ENCODE measurements at regions not wholly inside any gene's neighbourhood (a gene's known extent, or its start where the extent isn't known, plus 50 kb on each side); places are given as distances from the start of the nearest gene placed in this dataset.

DNA sequence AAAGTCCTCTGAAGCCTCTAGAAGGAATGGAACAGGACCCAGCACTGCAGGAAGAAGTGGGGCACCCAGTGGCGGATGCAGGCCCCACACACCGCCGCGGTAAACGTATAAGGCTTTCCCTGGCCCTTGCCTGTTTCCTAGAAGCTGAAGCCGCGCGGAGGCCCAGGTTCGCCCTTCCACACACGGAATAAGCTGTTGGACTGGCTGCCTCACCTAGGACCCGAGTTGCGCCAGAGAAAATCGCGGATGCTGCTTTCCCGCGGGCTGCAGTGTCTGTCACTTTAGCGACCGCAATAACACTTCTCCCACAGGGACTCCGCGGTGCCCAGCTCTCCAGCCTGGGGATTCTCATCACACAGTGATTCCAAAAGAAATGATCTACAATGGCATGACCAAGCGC is 1736.9 kb downstream of the TP53TG3F start:
- no peak overlapping the region for H3K4me3 ChIP-seq (ENCODE audit: control insufficient read depth, low read depth, low read length)
- TF ChIP-seq, protein P1, sequence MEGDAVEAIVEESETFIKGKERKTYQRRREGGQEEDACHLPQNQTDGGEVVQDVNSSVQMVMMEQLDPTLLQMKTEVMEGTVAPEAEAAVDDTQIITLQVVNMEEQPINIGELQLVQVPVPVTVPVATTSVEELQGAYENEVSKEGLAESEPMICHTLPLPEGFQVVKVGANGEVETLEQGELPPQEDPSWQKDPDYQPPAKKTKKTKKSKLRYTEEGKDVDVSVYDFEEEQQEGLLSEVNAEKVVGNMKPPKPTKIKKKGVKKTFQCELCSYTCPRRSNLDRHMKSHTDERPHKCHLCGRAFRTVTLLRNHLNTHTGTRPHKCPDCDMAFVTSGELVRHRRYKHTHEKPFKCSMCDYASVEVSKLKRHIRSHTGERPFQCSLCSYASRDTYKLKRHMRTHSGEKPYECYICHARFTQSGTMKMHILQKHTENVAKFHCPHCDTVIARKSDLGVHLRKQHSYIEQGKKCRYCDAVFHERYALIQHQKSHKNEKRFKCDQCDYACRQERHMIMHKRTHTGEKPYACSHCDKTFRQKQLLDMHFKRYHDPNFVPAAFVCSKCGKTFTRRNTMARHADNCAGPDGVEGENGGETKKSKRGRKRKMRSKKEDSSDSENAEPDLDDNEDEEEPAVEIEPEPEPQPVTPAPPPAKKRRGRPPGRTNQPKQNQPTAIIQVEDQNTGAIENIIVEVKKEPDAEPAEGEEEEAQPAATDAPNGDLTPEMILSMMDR (conservative IDR thresholded peaks at IDR 0.05; ENCODE audit: control insufficient read depth, insufficient read depth, low read depth, low read length) = no peak
- no peak for DNase-seq (ENCODE audit: low read depth)

DNA sequence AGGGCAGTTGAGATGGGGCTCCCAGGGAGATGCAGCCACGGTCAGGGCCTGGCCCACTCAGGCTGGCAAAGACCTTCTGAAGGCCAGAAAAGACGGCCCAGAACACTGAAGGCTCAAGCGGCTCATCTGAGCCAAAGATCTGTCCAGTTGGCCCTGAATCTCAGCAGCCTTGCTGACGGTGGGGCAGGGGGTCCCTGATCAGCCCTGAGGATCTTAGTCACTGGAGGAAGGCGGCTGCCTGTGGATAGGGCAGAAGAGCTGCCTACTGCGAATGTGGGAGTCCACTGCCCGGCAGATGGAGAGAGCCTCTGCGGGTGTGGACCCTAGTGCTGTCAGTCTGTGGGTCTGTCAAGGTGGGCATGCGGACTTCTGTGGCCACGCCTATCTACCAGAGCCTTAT is 1738.2 kb downstream of the TP53TG3F start:
- H3K4me3 ChIP-seq (ENCODE audit: control insufficient read depth, low read depth, low read length) = no peak overlapping the region
- no peak for DNase-seq (ENCODE audit: low read depth)
- TF ChIP-seq, protein P1 (conservative IDR thresholded peaks at IDR 0.05; ENCODE audit: control insufficient read depth, insufficient read depth, low read depth, low read length) = no peak

DNA sequence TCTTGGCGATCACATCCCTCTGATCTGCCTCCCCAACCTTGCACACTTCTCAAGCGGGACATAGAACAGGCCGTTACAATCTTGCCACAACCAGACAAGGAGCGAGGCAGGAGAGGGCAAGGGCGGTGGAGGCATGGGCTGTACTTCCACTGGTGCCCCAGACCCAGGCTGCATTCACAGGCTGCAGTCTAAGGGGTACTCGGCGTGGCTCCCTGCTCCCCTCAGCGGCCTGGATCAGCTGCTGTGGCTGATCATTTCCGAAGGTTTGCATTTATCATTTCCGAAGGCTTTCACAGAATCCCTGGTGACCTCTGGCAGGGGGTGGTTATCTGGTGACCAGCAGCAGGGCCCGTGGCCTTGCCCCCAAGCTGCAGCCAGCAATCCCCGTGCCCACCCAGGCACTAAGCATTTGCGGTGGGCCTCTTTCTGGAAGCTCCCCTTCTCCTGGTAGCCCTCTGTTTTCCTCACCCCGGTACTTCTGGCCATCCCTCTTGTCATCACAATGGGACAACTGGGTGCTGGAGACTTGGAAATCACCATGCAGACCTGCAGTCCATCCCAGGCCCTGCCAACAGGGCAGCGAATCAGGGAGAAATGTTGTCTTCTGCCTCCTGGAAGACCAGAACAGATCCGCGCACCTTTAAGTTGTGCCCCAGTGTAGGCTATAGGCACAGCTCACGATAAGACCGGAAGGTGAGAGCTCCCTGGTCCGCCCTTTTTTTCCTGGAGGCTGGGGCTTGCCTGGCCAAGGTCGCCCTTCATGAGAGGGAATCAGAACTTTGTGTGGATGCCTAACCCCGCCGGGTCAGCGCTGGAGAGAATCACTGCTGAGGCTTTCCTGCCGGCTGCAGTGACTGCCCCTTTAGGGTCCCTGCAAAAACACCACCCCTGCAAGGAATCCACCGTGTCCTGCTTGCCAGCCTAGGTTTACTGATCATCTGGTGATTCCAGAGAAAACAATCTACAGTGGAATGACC is 1739.1 kb downstream of the TP53TG3F start:
- DNase-seq (ENCODE audit: low read depth) = no peak
- TF ChIP-seq, protein P1 (conservative IDR thresholded peaks at IDR 0.05; ENCODE audit: control insufficient read depth, insufficient read depth, low read depth, low read length) = no peak
- no peak overlapping the region for H3K4me3 ChIP-seq (ENCODE audit: control insufficient read depth, low read depth, low read length)

- no peak for DNase-seq (ENCODE audit: low read depth)
- TF ChIP-seq, protein P1 (conservative IDR thresholded peaks at IDR 0.05; ENCODE audit: control insufficient read depth, insufficient read depth, low read depth, low read length) = no peak
- no peak overlapping the region for H3K4me3 ChIP-seq (ENCODE audit: control insufficient read depth, low read depth, low read length)
Measured at GRCh38 chr16:35200662-35201061, 1741.2 kb downstream of the TP53TG3F start.

DNA sequence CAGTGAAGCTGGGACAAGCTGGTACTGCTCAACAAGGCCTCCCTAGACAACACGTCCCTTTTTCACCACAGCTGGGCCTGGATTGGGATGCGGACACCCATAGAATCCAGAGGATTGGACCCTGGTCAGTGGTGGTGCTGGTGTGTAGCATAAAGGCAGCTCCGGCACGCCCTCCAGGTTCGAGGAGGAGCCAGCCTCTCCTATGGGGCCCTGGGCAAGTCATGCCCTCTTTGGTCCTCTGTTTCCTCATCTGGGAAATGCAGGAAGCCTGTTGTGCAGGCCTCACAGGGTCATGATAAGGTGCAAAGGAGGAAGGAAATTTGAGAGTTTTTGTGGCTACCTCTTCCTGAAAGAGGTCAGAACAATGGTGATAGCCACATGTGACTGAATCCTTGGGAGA is 1741.7 kb downstream of the TP53TG3F start:
- DNase-seq (ENCODE audit: low read depth) = no peak
- TF ChIP-seq, protein P1 (conservative IDR thresholded peaks at IDR 0.05; ENCODE audit: control insufficient read depth, insufficient read depth, low read depth, low read length) = no peak
- no peak overlapping the region for H3K4me3 ChIP-seq (ENCODE audit: control insufficient read depth, low read depth, low read length)

DNA sequence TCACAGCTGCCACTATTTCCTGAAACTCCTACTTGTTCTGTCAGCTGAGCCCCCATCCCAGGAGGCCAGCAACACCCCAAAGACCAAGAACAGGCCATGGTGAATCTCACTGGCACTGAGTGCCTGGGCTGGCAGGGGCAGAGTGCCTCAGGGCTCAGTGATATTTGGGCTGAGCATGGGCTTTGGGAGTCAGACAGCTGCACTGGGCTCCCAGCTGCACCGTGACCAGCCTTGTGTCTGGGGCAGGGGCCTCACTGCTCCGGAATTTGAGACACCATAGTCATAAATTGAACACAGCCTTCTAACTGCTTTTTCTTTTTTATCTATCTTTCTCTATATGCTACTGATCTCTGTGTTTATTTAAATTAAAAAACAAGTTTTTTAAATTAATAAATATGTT is 1744.2 kb downstream of the TP53TG3F start:
- no peak overlapping the region for H3K4me3 ChIP-seq (ENCODE audit: control insufficient read depth, low read depth, low read length)
- TF ChIP-seq, protein P1 (conservative IDR thresholded peaks at IDR 0.05; ENCODE audit: control insufficient read depth, insufficient read depth, low read depth, low read length) = no peak
- DNase-seq (ENCODE audit: low read depth) = no peak

All from fibroblast of mammary gland (primary cell).